ENCODE measurements at regions not wholly inside any gene's neighbourhood (a gene's known extent, or its start where the extent isn't known, plus 50 kb on each side); places are given as distances from the start of the nearest gene placed in this dataset.

GRCh38 chrX:43514820-43515219, 141.3 kb upstream of the MAOA start:
- ATAC-seq (ENCODE audit: poor library complexity) (no peak), DNase-seq (no peak)
- Mint-ChIP-seq H3K4me3 (no peak overlapping the region), H3K27me3 (no peaks in the 10 kb centered on the region), H3K27ac (no peak overlapping the region), H3K36me3 (ENCODE audit: low read depth) (no peaks in the 10 kb centered on the region), H3K9me3 (no peaks in the 10 kb centered on the region), H3K4me1 (ENCODE audit: low read depth) (no peaks in the 10 kb centered on the region)
- intact Hi-C loops (cut with DNase I, micrococcal nuclease): no loop called here
- ChIA-PET CTCF (no interaction called here), POLR2A (no interaction called here)
- H3K4me1 ChIP-seq (ENCODE audit: insufficient read depth, low read length): no peaks in the 10 kb centered on the region
- H3K9me3 ChIP-seq (ENCODE audit: control insufficient read depth in 1 of 2, insufficient read depth in 1 of 2, low read length in 2 of 2): no peaks in the 10 kb centered on the region
- no peaks in the 10 kb centered on the region for H3K27me3 ChIP-seq (ENCODE audit: control insufficient read depth in 1 of 2, insufficient read depth in 2 of 2, low read length in 2 of 2)
- no peak for TF ChIP-seq CTCF (IDR thresholded peaks at IDR 0.05)
- no peaks in the 10 kb centered on the region for H3K36me3 ChIP-seq (ENCODE audit: insufficient read depth, low read length)
- no peak overlapping the region for H3K4me3 ChIP-seq (ENCODE audit: low read length)
- no peak overlapping the region for H3K27ac ChIP-seq (ENCODE audit: low read depth in 1 of 2, low read length in 2 of 2)

- Mint-ChIP-seq H3K4me3 (no peak overlapping the region), H3K4me1 (ENCODE audit: low read depth) (no peaks in the 10 kb centered on the region), H3K27ac (no peak overlapping the region), H3K27me3 (no peaks in the 10 kb centered on the region), H3K36me3 (ENCODE audit: low read depth) (no peaks in the 10 kb centered on the region), H3K9me3 (no peaks in the 10 kb centered on the region)
- no peaks in the 10 kb centered on the region for H3K9me3 ChIP-seq (ENCODE audit: control insufficient read depth in 1 of 2, insufficient read depth in 1 of 2, low read length in 2 of 2)
- H3K27ac ChIP-seq (ENCODE audit: low read depth in 1 of 2, low read length in 2 of 2): no peak overlapping the region
- no peaks in the 10 kb centered on the region for H3K27me3 ChIP-seq (ENCODE audit: control insufficient read depth in 1 of 2, insufficient read depth in 2 of 2, low read length in 2 of 2)
- intact Hi-C loops (cut with DNase I, micrococcal nuclease): no loop called here
- no peak overlapping the region for H3K4me3 ChIP-seq (ENCODE audit: low read length)
- no peak for TF ChIP-seq CTCF (IDR thresholded peaks at IDR 0.05)
- H3K36me3 ChIP-seq (ENCODE audit: insufficient read depth, low read length): no peaks in the 10 kb centered on the region
- H3K4me1 ChIP-seq (ENCODE audit: insufficient read depth, low read length): no peaks in the 10 kb centered on the region
- no peak for DNase-seq
- POLR2A ChIA-PET: no interaction called here
- CTCF ChIA-PET: no interaction called here
- ATAC-seq (ENCODE audit: poor library complexity): no peak
Observed at GRCh38 chrX:43522582-43522981, 133.5 kb upstream of the MAOA start.

- Mint-ChIP-seq H3K4me3 (no peak overlapping the region), H3K4me1 (ENCODE audit: low read depth) (no peaks in the 10 kb centered on the region), H3K27me3 (no peaks in the 10 kb centered on the region), H3K27ac (no peak overlapping the region), H3K9me3 (no peaks in the 10 kb centered on the region), H3K36me3 (ENCODE audit: low read depth) (no peaks in the 10 kb centered on the region)
- ChIA-PET CTCF (no interaction called here), POLR2A (no interaction called here)
- H3K4me1 ChIP-seq (ENCODE audit: insufficient read depth, low read length): no peaks in the 10 kb centered on the region
- no peak overlapping the region for H3K4me3 ChIP-seq (ENCODE audit: low read length)
- no peaks in the 10 kb centered on the region for H3K9me3 ChIP-seq (ENCODE audit: control insufficient read depth in 1 of 2, insufficient read depth in 1 of 2, low read length in 2 of 2)
- no peak overlapping the region for H3K27ac ChIP-seq (ENCODE audit: low read depth in 1 of 2, low read length in 2 of 2)
- DNase-seq (no peak), ATAC-seq (ENCODE audit: poor library complexity) (no peak)
- H3K27me3 ChIP-seq (ENCODE audit: control insufficient read depth in 1 of 2, insufficient read depth in 2 of 2, low read length in 2 of 2): no peaks in the 10 kb centered on the region
- TF ChIP-seq CTCF (IDR thresholded peaks at IDR 0.05): no peak
- intact Hi-C loops (cut with DNase I, micrococcal nuclease): no loop called here
- no peaks in the 10 kb centered on the region for H3K36me3 ChIP-seq (ENCODE audit: insufficient read depth, low read length)
Observed at GRCh38 chrX:43525901-43526610, 130.0 kb upstream of the MAOA start.
